DND-41 (cell line): ENCODE measurements at regions not wholly inside any gene's neighbourhood (a gene's known extent, or its start where the extent isn't known, plus 50 kb on each side); places are given as distances from the start of the nearest gene placed in this dataset.
"Not testable (repeated sequence)": the region's sequence is repeated elsewhere in the genome, so short reads cannot be mapped to it uniquely, and the experiment has no call there.

Experiments used
- ATAC-seq: fragments of 200-7000 bp; cut with Tn5 transposase; 3 replicates; pipeline ENCODE4 v1.9.1; 2021; ENCODE audit warnings: low read depth; ENCODE audit not compliant: insufficient read depth
- DNase-seq: peaks from one replicate; pipeline ENCODE4 v3.0.0-alpha.2; 2020
- H2AFZ ChIP-seq: 2 replicates; pipeline ENCODE4 v1.6.0; 2012; ENCODE audit warnings: low read depth, low read length
- H3K27ac ChIP-seq: 2 replicates; pipeline ENCODE4 v1.5.1; 2012; ENCODE audit warnings: low read length, inconsistent platforms
- H3K27me3 ChIP-seq: fragments of 200-600 bp; sonication (generic); 2 replicates; pipeline ENCODE4 v1.6.0; 2012; ENCODE audit warnings: low read length, mild to moderate bottlenecking, inconsistent platforms; ENCODE audit not compliant: insufficient read depth, poor library complexity
- H3K36me3 ChIP-seq: 2 replicates; pipeline ENCODE4 v1.5.1; 2012; ENCODE audit warnings: low read length, inconsistent platforms; ENCODE audit not compliant: insufficient read depth
- H3K4me1 ChIP-seq: 2 replicates; pipeline ENCODE4 v1.5.1; 2012; ENCODE audit warnings: mild to moderate bottlenecking, low read length; ENCODE audit not compliant: insufficient read depth
- H3K4me2 ChIP-seq: 2 replicates; pipeline ENCODE4 v1.6.0; 2012; ENCODE audit warnings: mild to moderate bottlenecking, moderate library complexity, low read length, inconsistent platforms; ENCODE audit not compliant: insufficient read depth
- H3K4me3 ChIP-seq, 2 experiments: fragments of 200-600 bp in 1 of 2; shearing (Covaris generic) in 1 of 2; 2 replicates each; pipeline ENCODE4 v1.5.1; 2012 to 2016; ENCODE audit warnings: inconsistent platforms in 2 of 2, low read length in 2 of 2, mild to moderate bottlenecking in 2 of 2, low read depth in 1 of 2, moderate library complexity in 1 of 2
- H3K79me2 ChIP-seq: 2 replicates; pipeline ENCODE4 v1.6.0; 2012; ENCODE audit warnings: low read length, inconsistent platforms; ENCODE audit not compliant: insufficient read depth
- H3K9ac ChIP-seq: 2 replicates; pipeline ENCODE4 v1.6.0; 2012; ENCODE audit warnings: low read depth, mild to moderate bottlenecking, inconsistent platforms, low read length, moderate library complexity
- H3K9me3 ChIP-seq: 2 replicates; pipeline ENCODE4 v1.5.1; 2012; ENCODE audit warnings: low read length, moderate library complexity, mild to moderate bottlenecking, inconsistent platforms; ENCODE audit not compliant: insufficient read depth, severe bottlenecking
- H4K20me1 ChIP-seq: 2 replicates; pipeline ENCODE4 v1.6.0; 2012; ENCODE audit warnings: low read length; ENCODE audit not compliant: insufficient read depth
- EZH2 ChIP-seq: IDR thresholded peaks from 3 replicates; pipeline ENCODE4 v1.6.1; 2012; ENCODE audit warnings: borderline replicate concordance, low read depth, mild to moderate bottlenecking, moderate library complexity, low read length, inconsistent platforms; ENCODE audit not compliant: severe bottlenecking
- TF ChIP-seq, protein P1 (sequence below): IDR thresholded peaks from 2 replicates; pipeline ENCODE4 v1.5.1; 2012; ENCODE audit warnings: borderline replicate concordance, low read length, moderate library complexity, mild to moderate bottlenecking; ENCODE audit not compliant: poor library complexity, severe bottlenecking; ENCODE audit errors: extremely low read depth

DNA sequence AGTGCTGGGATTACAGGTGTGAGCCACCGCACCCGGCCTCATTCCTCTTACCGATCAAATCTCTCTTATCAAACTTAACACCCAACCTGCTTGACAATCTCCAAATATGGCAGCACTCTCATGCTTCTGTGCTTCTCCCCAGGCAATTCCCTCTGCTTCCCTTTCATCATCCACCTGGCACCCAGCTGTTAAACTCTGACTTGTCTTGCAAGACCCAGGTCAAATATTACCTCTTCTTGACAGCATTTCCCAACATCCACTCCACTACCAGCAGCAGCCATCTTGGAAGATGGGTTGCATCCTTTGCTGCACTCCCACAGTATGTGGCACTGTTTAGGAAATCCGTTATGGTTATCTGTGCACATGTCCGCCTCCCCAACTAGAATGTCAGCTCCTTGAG, 113.6 kb downstream of the ACTL7B start:
- no peak overlapping the region for H3K4me2 ChIP-seq
- no peaks in the 10 kb centered on the region for H3K27me3 ChIP-seq
- no peak for TF ChIP-seq EZH2
- TF ChIP-seq, protein P1, sequence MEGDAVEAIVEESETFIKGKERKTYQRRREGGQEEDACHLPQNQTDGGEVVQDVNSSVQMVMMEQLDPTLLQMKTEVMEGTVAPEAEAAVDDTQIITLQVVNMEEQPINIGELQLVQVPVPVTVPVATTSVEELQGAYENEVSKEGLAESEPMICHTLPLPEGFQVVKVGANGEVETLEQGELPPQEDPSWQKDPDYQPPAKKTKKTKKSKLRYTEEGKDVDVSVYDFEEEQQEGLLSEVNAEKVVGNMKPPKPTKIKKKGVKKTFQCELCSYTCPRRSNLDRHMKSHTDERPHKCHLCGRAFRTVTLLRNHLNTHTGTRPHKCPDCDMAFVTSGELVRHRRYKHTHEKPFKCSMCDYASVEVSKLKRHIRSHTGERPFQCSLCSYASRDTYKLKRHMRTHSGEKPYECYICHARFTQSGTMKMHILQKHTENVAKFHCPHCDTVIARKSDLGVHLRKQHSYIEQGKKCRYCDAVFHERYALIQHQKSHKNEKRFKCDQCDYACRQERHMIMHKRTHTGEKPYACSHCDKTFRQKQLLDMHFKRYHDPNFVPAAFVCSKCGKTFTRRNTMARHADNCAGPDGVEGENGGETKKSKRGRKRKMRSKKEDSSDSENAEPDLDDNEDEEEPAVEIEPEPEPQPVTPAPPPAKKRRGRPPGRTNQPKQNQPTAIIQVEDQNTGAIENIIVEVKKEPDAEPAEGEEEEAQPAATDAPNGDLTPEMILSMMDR: no peak
- H3K4me1 ChIP-seq: no peaks in the 10 kb centered on the region
- no peak overlapping the region for H3K4me3 ChIP-seq
- H3K36me3 ChIP-seq: no peaks in the 10 kb centered on the region
- no peak overlapping the region for H3K27ac ChIP-seq
- H3K79me2 ChIP-seq: no peaks in the 10 kb centered on the region
- H3K9ac ChIP-seq: no peak overlapping the region
- no peaks in the 10 kb centered on the region for H4K20me1 ChIP-seq
- DNase-seq: no peak
- no peak overlapping the region for H2AFZ ChIP-seq
- ATAC-seq: no peak
- H3K9me3 ChIP-seq: no peaks in the 10 kb centered on the region

DNA sequence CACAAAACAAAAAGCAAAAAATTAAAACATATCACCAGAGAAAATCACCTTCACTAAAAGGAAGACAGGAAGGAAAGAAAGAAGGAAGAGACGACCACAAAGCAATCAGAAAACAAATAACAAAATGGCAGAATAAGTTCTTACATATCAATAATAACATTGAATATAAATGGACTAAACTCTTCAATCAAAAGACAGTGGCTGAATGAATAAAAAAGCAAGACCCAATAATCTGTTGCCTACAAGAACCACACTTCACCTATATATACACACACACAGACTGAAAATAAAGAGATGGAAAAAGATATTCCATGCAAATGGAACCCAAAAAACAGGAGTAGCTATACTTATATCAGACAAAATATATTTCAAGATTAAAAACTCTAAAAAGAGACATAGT, 124.5 kb downstream of the ACTL7B start:
- H3K4me1 ChIP-seq, H3K4me3 ChIP-seq, H3K27me3 ChIP-seq, H4K20me1 ChIP-seq, H3K9ac ChIP-seq, H3K27ac ChIP-seq, H3K9me3 ChIP-seq, ATAC-seq, DNase-seq, H3K79me2 ChIP-seq, H3K4me2 ChIP-seq, H3K36me3 ChIP-seq, H2AFZ ChIP-seq: not testable (repeated sequence)

DNA sequence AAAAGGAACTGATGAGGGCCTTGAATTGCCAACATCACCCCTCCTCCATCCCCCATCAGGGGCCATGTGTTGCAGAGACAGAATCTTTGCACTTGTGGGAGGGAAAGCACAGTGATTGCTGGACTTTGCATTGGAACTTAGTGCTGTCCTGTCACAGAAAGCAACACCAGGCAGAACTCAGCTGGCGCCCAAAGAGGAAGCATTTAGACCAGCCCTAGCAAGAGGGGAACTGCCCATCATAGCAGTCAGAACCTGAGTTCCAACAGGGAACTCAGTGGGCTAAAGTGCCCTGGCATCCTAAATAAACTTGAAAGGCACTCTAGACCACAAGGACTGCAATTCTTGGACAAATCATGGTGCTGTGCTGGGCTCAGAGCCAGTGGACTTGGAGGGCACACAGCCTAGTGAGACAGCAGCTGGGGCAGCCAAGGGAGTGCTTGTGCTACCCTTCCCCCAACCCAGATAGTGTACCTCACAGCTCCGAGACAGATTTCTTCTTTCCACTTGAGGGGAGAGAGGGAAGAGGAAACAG, 128.1 kb downstream of the ACTL7B start:
- Histone ChIP-seq H3K4me1 (no peaks in the 10 kb centered on the region), H2AFZ (no peak overlapping the region), H3K27ac (no peak overlapping the region), H3K4me3 (no peak overlapping the region), H3K36me3 (no peaks in the 10 kb centered on the region), H3K9me3 (no peaks in the 10 kb centered on the region), H3K9ac (no peak overlapping the region), H3K79me2 (no peaks in the 10 kb centered on the region), H3K4me2 (no peak overlapping the region), H3K27me3 (no peaks in the 10 kb centered on the region), H4K20me1 (no peaks in the 10 kb centered on the region)
- DNase-seq: no peak
- no peak for ATAC-seq
- TF ChIP-seq EZH2: no peak
- TF ChIP-seq, protein P1: no peak

DNA sequence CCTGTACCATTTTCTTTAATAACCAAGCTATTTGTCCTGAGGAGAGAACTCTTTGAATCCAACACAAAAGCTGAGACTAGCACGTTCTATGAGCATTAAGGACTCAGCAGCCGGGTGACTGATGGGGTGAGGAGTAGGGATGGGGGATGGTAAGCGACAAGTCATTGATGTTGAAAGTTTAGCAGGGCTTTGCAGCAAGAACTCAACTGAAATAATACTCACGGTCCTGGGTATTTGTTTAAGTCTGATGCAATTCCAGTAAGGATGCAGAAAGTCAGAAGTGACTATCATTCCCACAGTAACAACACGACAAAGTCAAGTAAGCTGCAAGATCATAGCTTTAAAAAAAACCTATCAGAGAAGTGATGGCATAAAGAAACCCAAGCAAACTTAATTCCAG, 131.1 kb downstream of the ACTL7B start:
- Histone ChIP-seq H3K4me2 (no peak overlapping the region), H3K27ac (no peak overlapping the region), H3K79me2 (no peaks in the 10 kb centered on the region), H3K9ac (no peak overlapping the region), H3K4me1 (no peaks in the 10 kb centered on the region), H2AFZ (no peak overlapping the region), H3K36me3 (no peaks in the 10 kb centered on the region), H3K4me3 (no peak overlapping the region), H3K27me3 (no peaks in the 10 kb centered on the region), H3K9me3 (no peaks in the 10 kb centered on the region), H4K20me1 (no peaks in the 10 kb centered on the region)
- ATAC-seq (no peak), DNase-seq (no peak)
- no peak for TF ChIP-seq EZH2
